ENCODE measurements at regions not wholly inside any gene's neighbourhood (a gene's known extent, or its start where the extent isn't known, plus 50 kb on each side); places are given as distances from the start of the nearest gene placed in this dataset.

- no peak for DNase-seq
- ATAC-seq: no peak
- Histone ChIP-seq H3K4me3 (no peak overlapping the region), H3K9me3 (no peaks in the 10 kb centered on the region), H3K4me1 (ENCODE audit: low read depth) (no peaks in the 10 kb centered on the region), H3K36me3 (ENCODE audit: low read depth) (no peaks in the 10 kb centered on the region)
- TF ChIP-seq CTCF (IDR thresholded peaks at IDR 0.05): no peak
- intact Hi-C loops (cut with DNase I, micrococcal nuclease): no loop called here
These were observed 282.8 kb downstream of the ARHGAP12 start for GRCh38 chr10:31645786-31646185.

GRCh38 chr10:31644931-31645633 is 283.5 kb downstream of the ARHGAP12 start:
- Histone ChIP-seq H3K4me1 (ENCODE audit: low read depth) (no peaks in the 10 kb centered on the region), H3K9me3 (no peaks in the 10 kb centered on the region), H3K4me3 (no peak overlapping the region), H3K36me3 (ENCODE audit: low read depth) (no peaks in the 10 kb centered on the region)
- DNase-seq (no peak), ATAC-seq (no peak)
- intact Hi-C loops (cut with DNase I, micrococcal nuclease): no loop called here
- no peak for TF ChIP-seq CTCF (IDR thresholded peaks at IDR 0.05)

GRCh38 chr10:31642281-31642680 is 286.4 kb downstream of the ARHGAP12 start:
- no peaks in the 10 kb centered on the region for H3K36me3 ChIP-seq (ENCODE audit: low read depth)
- intact Hi-C loops (cut with DNase I, micrococcal nuclease): no loop called here
- no peak for TF ChIP-seq CTCF (IDR thresholded peaks at IDR 0.05)
- H3K9me3 ChIP-seq: peaks cover 4% of the 10 kb centered on the region
- H3K4me1 ChIP-seq (ENCODE audit: low read depth): no peaks in the 10 kb centered on the region
- no peak overlapping the region for H3K4me3 ChIP-seq
- no peak for DNase-seq
- no peak for ATAC-seq

GRCh38 chr10:31635415-31636065 is 293.1 kb downstream of the ARHGAP12 start:
- H3K4me1 ChIP-seq (ENCODE audit: low read depth): no peaks in the 10 kb centered on the region
- no peaks in the 10 kb centered on the region for H3K36me3 ChIP-seq (ENCODE audit: low read depth)
- H3K9me3 ChIP-seq: peaks cover 4% of the 10 kb centered on the region
- DNase-seq (no peak), ATAC-seq (no peak)
- intact Hi-C loops (cut with DNase I, micrococcal nuclease): no loop called here
- no peak overlapping the region for H3K4me3 ChIP-seq
- TF ChIP-seq CTCF (IDR thresholded peaks at IDR 0.05): no peak

GRCh38 chr10:31635009-31635408 is 293.6 kb downstream of the ARHGAP12 start:
- Histone ChIP-seq H3K36me3 (ENCODE audit: low read depth) (no peaks in the 10 kb centered on the region), H3K9me3 (peaks cover 4% of the 10 kb centered on the region), H3K4me3 (no peak overlapping the region), H3K4me1 (ENCODE audit: low read depth) (no peaks in the 10 kb centered on the region)
- TF ChIP-seq CTCF (IDR thresholded peaks at IDR 0.05): no peak
- no peak for DNase-seq
- no peak for ATAC-seq
- intact Hi-C loops (cut with DNase I, micrococcal nuclease): no loop called here

Data from mucosa of descending colon (tissue), 3 donors.